Gastrocnemius medialis (tissue), 4 donors: ENCODE measurements at regions not wholly inside any gene's neighbourhood (a gene's known extent, or its start where the extent isn't known, plus 50 kb on each side); places are given as distances from the start of the nearest gene placed in this dataset.
"Not testable (repeated sequence)": the region's sequence is repeated elsewhere in the genome, so short reads cannot be mapped to it uniquely, and the experiment has no call there.

Source experiments
- ATAC-seq, 2 donors: fragments of 150-250 bp; one replicate each; pipeline ENCODE4 v1.9.1; 2016
- DNase-seq, 2 donors: peaks; one replicate each; pipeline ENCODE4 v3.0.0-alpha.2; 2019
- H3K27ac ChIP-seq, 4 donors: fragments of 200-600 bp; sonication (generic); 1 replicate in 1 of 4; 2 replicates in 3 of 4; pipeline ENCODE4 v1.5.1; 2016 to 2018; ENCODE audit warnings: mild to moderate bottlenecking in 2 of 4, moderate library complexity in 1 of 4
- H3K27me3 ChIP-seq, 3 donors: fragments of 200-600 bp; sonication (generic) in 2 of 3; 1 replicate in 1 of 3; 2 replicates in 2 of 3; pipeline versions ENCODE4 v1.5.1 to v1.6.0; 2016 to 2019; ENCODE audit warnings: mild to moderate bottlenecking in 1 of 3, moderate library complexity in 1 of 3
- H3K36me3 ChIP-seq, 2 donors: fragments of 200-600 bp; sonication (generic) in 1 of 2; one replicate each; pipeline ENCODE4 v1.5.1; 2017 to 2018
- H3K4me1 ChIP-seq, 2 donors: fragments of 200-600 bp; sonication (generic) in 1 of 2; one replicate each; pipeline ENCODE4 v1.5.1; 2016 to 2017; ENCODE audit warnings: mild to moderate bottlenecking in 2 of 2
- H3K4me3 ChIP-seq, 4 donors: fragments of 200-600 bp; sonication (generic) in 3 of 4; 1 replicate in 1 of 4; 2 replicates in 3 of 4; pipeline ENCODE4 v1.5.1; 2016 to 2019; ENCODE audit warnings: mild to moderate bottlenecking in 2 of 4
- H3K9me3 ChIP-seq, 3 donors: fragments of 200-600 bp; sonication (generic) in 2 of 3; 1 replicate in 1 of 3; 2 replicates in 2 of 3; pipeline ENCODE4 v1.5.1; 2016 to 2019
- in situ Hi-C, 4 donors: fragments of 200-750 bp; cut with MboI; loops; one replicate each; pipeline versions ENCODE4 v1.15.0 to v1.8.0; 2017; ENCODE audit warnings: low sequenced_read_pairs in 4 of 4
- intact Hi-C: fragments of 100-400 bp; cut with DNase I; formaldehyde crosslinking; loops from one replicate; pipeline ENCODE4 v1.15.1; 2023; ENCODE audit warnings: low total_unique reads

GRCh38 chr15:32505633-32506032, 50.2 kb upstream of the GOLGA8O start:
- H3K9me3 ChIP-seq, H3K4me1 ChIP-seq, intact Hi-C loops, ATAC-seq, H3K27ac ChIP-seq, DNase-seq, H3K36me3 ChIP-seq, H3K27me3 ChIP-seq, H3K4me3 ChIP-seq, in situ Hi-C loops: not testable (repeated sequence)
